ENCODE measurements at regions not wholly inside any gene's neighbourhood (a gene's known extent, or its start where the extent isn't known, plus 50 kb on each side); places are given as distances from the start of the nearest gene placed in this dataset.
"Not testable (repeated sequence)": the region's sequence is repeated elsewhere in the genome, so short reads cannot be mapped to it uniquely, and the experiment has no call there.

DNA sequence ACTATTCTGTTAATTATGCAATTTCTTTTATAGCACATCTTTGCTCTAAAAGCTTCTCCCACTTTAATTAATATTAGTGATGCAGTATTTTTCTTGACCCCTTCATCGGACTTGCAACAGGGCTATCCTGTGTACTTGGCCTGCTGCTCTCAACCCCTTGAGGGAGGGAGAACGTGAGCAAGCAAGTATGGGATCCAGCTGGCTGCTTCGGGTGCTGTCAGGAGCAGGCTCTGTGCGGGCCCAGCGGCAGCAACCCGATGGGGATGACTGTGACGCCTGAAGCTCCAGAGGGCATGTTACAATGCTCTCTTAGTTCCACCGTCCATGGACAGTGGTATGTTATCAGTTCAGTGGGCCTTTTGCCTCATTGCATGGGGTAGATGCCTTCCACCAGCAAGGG is 519.8 kb upstream of the CITED2 start:
- no peak for DNase-seq

DNA sequence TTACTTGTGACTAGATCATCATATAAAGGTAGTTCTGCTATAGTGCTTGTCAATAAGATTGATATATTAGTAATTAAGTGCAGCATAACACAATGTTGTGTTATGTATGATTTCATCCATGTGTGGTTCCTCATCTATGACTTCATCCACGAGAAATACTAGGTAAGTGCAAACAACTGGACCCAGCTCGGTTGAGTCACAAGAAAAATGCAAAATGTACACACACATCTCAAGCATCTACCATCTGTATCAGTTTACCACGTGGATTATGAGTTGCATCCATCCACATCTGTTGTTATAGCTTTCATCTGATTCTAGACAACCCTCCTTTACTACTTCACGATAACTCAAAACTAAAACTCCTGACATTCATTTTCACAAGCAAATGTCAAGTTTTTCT is 517.0 kb upstream of the CITED2 start:
- no peak for DNase-seq

DNA sequence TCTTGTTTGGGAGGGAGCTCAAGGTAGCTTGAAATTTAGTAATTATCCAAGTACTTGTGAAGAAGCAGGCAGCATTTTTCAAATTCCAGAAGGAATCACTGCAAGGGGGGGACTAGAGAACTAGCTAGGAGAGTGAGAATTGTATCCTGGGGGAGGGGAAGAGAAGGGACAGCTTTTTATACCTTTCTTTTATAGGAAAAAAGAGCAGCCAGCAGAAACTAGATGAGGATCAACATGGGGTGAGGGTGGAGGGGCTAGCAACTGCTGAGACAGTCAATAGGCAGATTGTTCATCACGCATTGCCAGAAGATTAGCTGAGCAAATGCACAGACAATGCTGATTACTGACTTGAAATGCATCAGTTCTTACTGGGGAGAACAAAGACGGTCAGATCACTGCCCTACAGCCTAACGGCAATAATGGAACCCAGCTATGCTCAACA is 514.3 kb upstream of the CITED2 start:
- DNase-seq: no peak

- no peak for DNase-seq
Measured at GRCh38 chr6:139887275-139887674, 512.8 kb upstream of the CITED2 start.

DNA sequence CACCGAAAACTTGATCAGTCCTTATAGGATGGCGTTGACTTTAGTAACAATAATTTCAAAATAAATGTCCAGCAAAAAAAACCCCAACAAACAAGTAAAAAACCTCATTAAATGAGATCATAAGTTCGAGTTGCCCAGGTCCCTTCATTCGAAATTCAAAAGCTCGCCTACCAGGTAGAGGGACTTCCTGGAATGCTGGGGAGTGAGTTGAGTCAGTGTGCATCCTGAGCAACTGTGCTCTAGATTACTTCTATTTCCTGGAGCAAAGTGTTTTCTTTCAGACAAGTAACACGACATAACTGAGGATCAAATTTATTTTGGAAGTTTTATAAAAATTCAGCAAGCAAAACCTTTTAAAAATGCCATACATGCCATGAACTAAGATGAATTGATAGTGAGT is 511.9 kb upstream of the CITED2 start:
- no peak for DNase-seq

DNA sequence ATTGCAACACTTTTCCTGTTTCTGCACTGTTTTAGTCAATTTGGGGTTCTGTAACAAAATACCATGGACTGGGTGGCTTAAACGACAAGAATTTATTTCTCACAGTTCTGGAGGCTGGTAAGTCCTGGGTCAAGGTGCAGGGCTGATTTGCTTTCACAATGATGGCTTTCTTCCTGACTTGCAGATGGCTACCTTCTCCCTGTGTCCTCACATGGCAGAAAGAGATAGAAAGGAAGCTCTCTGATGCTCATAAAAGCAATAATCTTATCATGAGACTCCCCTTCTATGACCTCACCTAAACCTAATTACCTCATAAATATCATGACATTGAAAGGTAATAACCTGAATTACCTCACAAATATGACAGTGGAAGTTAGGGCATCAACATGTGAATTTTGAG is 511.5 kb upstream of the CITED2 start:
- no peak for DNase-seq

DNA sequence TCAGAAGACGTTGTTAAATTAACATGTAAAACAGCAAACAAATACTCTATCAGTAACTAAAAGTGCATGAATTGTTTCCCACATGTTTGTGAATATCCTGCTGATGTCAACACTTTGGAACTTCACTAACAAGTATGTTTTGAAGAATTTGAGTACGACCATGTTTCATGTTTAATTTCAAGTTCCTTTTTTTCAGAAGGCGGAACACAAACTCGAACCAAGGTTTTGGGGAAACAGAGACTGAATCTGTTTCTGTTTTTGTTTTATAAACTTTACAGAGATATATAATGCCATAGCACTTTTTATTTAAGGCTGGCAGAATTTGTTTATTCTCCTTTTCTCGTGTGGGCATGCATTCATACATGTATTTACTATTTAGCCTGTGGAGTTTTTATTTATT is 509.3 kb upstream of the CITED2 start:
- no peak for DNase-seq

GRCh38 chr6:139882977-139883728 is 508.7 kb upstream of the CITED2 start:
- DNase-seq: no peak

- DNase-seq: no peak
Measured at GRCh38 chr6:139882234-139882633, 507.8 kb upstream of the CITED2 start.

DNA sequence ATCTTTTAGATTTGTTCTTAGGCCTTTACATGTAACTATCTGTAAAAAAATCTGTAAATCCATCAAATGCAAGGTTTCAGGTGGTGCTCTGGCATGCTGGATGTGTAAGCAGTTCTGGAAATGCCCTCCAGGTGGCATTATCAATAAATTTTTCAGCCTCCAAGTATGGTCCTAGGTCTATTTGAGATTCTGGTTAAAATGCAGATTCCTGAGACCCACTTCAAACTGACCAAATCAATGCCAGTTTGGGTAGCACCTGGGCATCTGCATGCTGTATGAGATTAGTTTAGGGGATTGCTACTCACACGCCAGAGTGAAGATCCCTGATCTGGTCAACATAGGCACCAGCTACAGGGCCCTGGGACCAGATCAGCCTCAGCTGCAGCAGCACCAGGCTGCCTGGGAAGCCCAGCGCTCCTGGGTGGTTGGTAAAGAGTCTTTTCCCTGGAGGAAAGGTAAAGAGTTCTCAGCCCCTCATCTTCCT is 507.3 kb upstream of the CITED2 start:
- DNase-seq: no peak

- no peak for DNase-seq
Measured at GRCh38 chr6:139881236-139881635, 506.8 kb upstream of the CITED2 start.

GRCh38 chr6:139879823-139880356 is 505.4 kb upstream of the CITED2 start:
- no peak for DNase-seq

DNA sequence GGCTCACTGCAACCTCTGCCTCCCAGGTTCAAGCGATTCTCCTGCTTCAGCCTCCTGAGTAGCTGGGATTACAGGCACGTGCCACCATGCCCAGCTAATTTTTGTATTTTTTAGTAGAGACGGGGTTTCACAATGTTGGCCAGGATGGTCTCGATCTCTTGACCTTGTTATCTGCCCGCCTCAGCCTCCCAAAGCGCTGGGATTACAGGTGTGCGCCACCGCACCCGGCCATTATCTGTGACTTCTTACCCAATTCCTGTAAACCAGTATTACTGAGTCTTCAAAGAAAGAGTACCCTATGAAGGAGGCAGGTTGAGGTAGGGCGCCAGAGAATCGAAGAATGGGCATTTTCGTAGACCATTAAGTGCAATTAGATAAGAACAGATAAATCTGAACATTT is 504.8 kb upstream of the CITED2 start:
- DNase-seq: not testable (repeated sequence)

GRCh38 chr6:139877828-139878405 is 503.5 kb upstream of the CITED2 start:
- DNase-seq: no peak

DNA sequence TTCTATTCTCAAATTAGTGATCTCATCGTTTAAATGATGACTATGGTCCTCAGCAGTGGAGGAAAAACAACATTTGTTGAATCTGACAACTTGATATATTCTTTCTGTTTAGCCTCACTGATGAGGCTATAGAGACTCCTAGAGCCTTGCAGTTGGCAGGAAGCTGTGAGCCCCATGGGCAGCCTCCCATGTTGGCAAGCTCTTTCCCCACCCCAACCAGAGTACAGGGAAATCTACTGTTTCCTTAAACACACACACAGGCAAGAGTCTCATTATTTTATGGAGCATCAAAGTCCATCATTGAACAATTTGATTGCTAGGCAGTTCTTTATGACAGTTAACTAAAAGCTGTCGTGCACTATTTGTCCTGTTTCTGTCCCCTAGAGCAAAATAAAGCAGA is 498.2 kb upstream of the CITED2 start:
- DNase-seq: no peak

DNA sequence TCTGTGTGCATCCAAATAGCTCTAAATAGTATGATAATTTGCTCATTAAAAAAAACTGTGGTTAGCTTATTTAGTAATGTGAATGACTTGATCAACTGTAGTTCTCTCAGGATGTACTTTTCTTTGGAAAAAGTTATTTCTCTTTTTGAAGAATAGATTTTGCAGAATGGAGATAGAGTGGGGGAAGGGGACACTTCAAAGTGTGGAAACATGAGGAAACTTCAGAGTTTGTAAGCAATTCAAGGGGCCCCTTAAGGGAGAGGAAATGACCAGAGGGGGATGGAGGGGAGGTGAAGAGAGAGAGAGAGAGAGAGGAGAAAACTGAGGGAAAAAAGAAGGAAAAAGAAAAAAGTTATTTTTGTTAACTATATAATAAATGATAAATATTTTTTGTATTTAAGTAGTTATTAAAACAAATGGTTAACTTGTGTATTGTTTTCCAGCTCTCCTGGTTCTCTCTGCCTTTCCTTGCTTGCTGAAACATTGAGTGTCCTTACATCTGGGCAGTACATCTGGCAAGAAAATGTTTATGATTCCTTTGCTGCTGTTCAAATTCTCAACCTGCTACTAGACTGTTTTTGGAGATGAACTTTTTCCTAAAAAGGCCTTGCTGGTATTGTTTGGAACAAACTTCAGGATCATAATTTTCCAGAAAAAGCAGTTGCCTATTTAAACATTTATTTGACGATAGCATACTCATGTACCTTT is 497.5 kb upstream of the CITED2 start:
- DNase-seq: no peak

- no peak for DNase-seq
Measured at GRCh38 chr6:139871165-139871710, 496.8 kb upstream of the CITED2 start.

GRCh38 chr6:139868576-139868975 is 494.1 kb upstream of the CITED2 start:
- no peak for DNase-seq

DNA sequence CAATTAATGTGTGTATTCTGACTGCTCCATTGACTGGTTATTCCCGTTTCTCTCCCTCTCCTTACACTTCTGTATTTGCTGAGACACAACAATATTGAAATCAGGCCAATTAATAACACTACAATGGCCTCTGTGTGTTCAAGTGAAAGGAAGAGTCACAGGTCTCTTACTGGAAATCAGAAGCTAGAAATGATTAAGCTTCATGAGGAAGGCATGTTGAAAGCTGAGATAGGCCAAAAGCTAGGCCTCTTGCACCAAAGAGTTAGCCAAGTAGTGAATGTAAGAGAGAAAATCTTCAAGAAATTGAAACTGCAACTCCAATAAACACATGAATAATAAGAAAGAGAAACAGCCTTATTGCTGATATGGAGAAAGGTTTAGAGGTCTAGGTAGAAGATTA is 489.5 kb upstream of the CITED2 start:
- DNase-seq: no peak

- DNase-seq: no peak
Measured at GRCh38 chr6:139863346-139863745, 488.9 kb upstream of the CITED2 start.

DNA sequence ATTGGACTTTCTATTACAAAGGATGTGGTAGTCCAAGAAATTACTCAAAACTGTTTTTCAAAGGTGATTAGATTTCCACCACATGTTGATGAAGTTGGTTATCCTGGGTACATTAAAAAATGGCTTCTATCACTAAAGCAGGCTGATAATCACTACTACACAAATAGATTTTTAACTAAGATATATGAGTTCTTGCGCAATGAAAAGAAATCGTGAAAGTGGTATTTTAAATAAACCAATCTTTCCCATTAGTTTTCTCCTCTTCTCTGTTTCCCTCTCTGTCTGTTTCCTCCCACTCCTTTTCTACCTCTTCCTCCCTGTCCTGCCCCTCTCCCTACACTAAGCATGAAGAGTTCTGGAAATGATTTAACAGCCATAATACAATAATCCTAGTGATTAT is 487.9 kb upstream of the CITED2 start:
- no peak for DNase-seq

DNA sequence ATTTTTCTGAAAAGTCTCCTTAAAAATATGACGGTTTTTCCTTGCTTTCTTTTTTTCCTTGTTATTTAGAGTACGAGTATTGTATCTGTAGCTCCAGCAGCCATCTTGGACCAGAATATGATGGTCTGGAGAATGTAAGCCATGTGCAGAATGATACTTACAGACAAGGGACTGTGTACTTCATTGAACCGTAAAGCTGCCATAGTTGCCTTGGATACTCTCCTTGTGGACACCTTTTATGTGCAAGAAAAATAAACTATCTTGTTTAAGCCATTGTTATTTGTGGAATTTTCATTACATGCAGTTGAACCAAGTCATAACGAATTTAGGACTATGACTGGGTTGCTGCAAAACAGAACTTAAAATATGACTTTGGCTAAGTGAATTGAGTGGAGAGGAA is 485.8 kb upstream of the CITED2 start:
- no peak for DNase-seq

GRCh38 chr6:139858429-139858828 is 484.0 kb upstream of the CITED2 start:
- DNase-seq: no peak

Data from hindlimb muscle (tissue), 1 donor.